ENCODE measurements at regions not wholly inside any gene's neighbourhood (a gene's known extent, or its start where the extent isn't known, plus 50 kb on each side); places are given as distances from the start of the nearest gene placed in this dataset.
"Not testable (repeated sequence)": the region's sequence is repeated elsewhere in the genome, so short reads cannot be mapped to it uniquely, and the experiment has no call there.

- H3K4me3 ChIP-seq (ENCODE audit: low read length in 2 of 2) = no peak overlapping the region
- H3K9me3 ChIP-seq (ENCODE audit: control insufficient read depth in 2 of 2, low read length in 2 of 2) = no peaks in the 10 kb centered on the region
- H3K27me3 ChIP-seq (ENCODE audit: control insufficient read depth in 1 of 2, insufficient read depth in 2 of 2, low read length in 2 of 2) = no peaks in the 10 kb centered on the region
- peak overlapping the region; percentile 37 for H3K27ac ChIP-seq (ENCODE audit: low read length)
- H3K9ac ChIP-seq (ENCODE audit: low read length in 2 of 2) = no peak overlapping the region
- H3K4me1 ChIP-seq (ENCODE audit: control insufficient read depth, insufficient read depth, low read length) = peaks cover 14% of the 10 kb centered on the region
- no peaks in the 10 kb centered on the region for H3K36me3 ChIP-seq (ENCODE audit: control insufficient read depth in 2 of 2, insufficient read depth in 2 of 2, low read length in 2 of 2)
Observed at GRCh38 chr4:148926276-148927260, 484.4 kb upstream of the NR3C2 start.

- Histone ChIP-seq H3K27me3 (ENCODE audit: control insufficient read depth in 1 of 2, insufficient read depth in 2 of 2, low read length in 2 of 2) (no peaks in the 10 kb centered on the region), H3K9me3 (ENCODE audit: control insufficient read depth in 2 of 2, low read length in 2 of 2) (no peaks in the 10 kb centered on the region), H3K36me3 (ENCODE audit: control insufficient read depth in 2 of 2, insufficient read depth in 2 of 2, low read length in 2 of 2) (no peaks in the 10 kb centered on the region), H3K4me3 (ENCODE audit: low read length in 2 of 2) (no peak overlapping the region), H3K4me1 (ENCODE audit: control insufficient read depth, insufficient read depth, low read length) (peaks cover 14% of the 10 kb centered on the region), H3K9ac (ENCODE audit: low read length in 2 of 2) (no peak overlapping the region), H3K27ac (ENCODE audit: low read length) (no peak overlapping the region)
Observed at GRCh38 chr4:148923881-148924280, 481.7 kb upstream of the NR3C2 start.

GRCh38 chr4:148922497-148922896 lies 480.3 kb upstream of the NR3C2 start:
- Histone ChIP-seq H3K27ac (ENCODE audit: low read length) (no peak overlapping the region), H3K4me3 (ENCODE audit: low read length in 2 of 2) (no peak overlapping the region), H3K36me3 (ENCODE audit: control insufficient read depth in 2 of 2, insufficient read depth in 2 of 2, low read length in 2 of 2) (no peaks in the 10 kb centered on the region), H3K4me1 (ENCODE audit: control insufficient read depth, insufficient read depth, low read length) (peaks cover 14% of the 10 kb centered on the region), H3K9ac (ENCODE audit: low read length in 2 of 2) (no peak overlapping the region), H3K27me3 (ENCODE audit: control insufficient read depth in 1 of 2, insufficient read depth in 2 of 2, low read length in 2 of 2) (no peaks in the 10 kb centered on the region), H3K9me3 (ENCODE audit: control insufficient read depth in 2 of 2, low read length in 2 of 2) (no peaks in the 10 kb centered on the region)

- no peaks in the 10 kb centered on the region for H3K36me3 ChIP-seq (ENCODE audit: control insufficient read depth in 2 of 2, insufficient read depth in 2 of 2, low read length in 2 of 2)
- H3K4me1 ChIP-seq (ENCODE audit: control insufficient read depth, insufficient read depth, low read length) = no peaks in the 10 kb centered on the region
- no peak overlapping the region for H3K27ac ChIP-seq (ENCODE audit: low read length)
- no peaks in the 10 kb centered on the region for H3K9me3 ChIP-seq (ENCODE audit: control insufficient read depth in 2 of 2, low read length in 2 of 2)
- H3K27me3 ChIP-seq (ENCODE audit: control insufficient read depth in 1 of 2, insufficient read depth in 2 of 2, low read length in 2 of 2) = no peaks in the 10 kb centered on the region
- H3K4me3 ChIP-seq (ENCODE audit: low read length in 2 of 2) = no peak overlapping the region
- H3K9ac ChIP-seq (ENCODE audit: low read length in 2 of 2) = no peak overlapping the region
Observed at GRCh38 chr4:148914734-148915133, 472.5 kb upstream of the NR3C2 start.

- Histone ChIP-seq H3K9ac (ENCODE audit: low read length in 2 of 2) (no peak overlapping the region), H3K27ac (ENCODE audit: low read length) (no peak overlapping the region), H3K4me3 (ENCODE audit: low read length in 2 of 2) (no peak overlapping the region), H3K27me3 (ENCODE audit: control insufficient read depth in 1 of 2, insufficient read depth in 2 of 2, low read length in 2 of 2) (no peaks in the 10 kb centered on the region), H3K9me3 (ENCODE audit: control insufficient read depth in 2 of 2, low read length in 2 of 2) (no peaks in the 10 kb centered on the region), H3K4me1 (ENCODE audit: control insufficient read depth, insufficient read depth, low read length) (no peaks in the 10 kb centered on the region), H3K36me3 (ENCODE audit: control insufficient read depth in 2 of 2, insufficient read depth in 2 of 2, low read length in 2 of 2) (no peaks in the 10 kb centered on the region)
Observed at GRCh38 chr4:148914301-148914700, 472.1 kb upstream of the NR3C2 start.

GRCh38 chr4:148903388-148903787 lies 461.2 kb upstream of the NR3C2 start:
- no peaks in the 10 kb centered on the region for H3K36me3 ChIP-seq (ENCODE audit: control insufficient read depth in 2 of 2, insufficient read depth in 2 of 2, low read length in 2 of 2)
- no peak overlapping the region for H3K9ac ChIP-seq (ENCODE audit: low read length in 2 of 2)
- no peak overlapping the region for H3K4me3 ChIP-seq (ENCODE audit: low read length in 2 of 2)
- H3K9me3 ChIP-seq (ENCODE audit: control insufficient read depth in 2 of 2, low read length in 2 of 2) = no peaks in the 10 kb centered on the region
- no peaks in the 10 kb centered on the region for H3K27me3 ChIP-seq (ENCODE audit: control insufficient read depth in 1 of 2, insufficient read depth in 2 of 2, low read length in 2 of 2)
- H3K27ac ChIP-seq (ENCODE audit: low read length) = no peak overlapping the region
- H3K4me1 ChIP-seq (ENCODE audit: control insufficient read depth, insufficient read depth, low read length) = no peaks in the 10 kb centered on the region

- H3K9me3 ChIP-seq (ENCODE audit: control insufficient read depth in 2 of 2, low read length in 2 of 2) = peaks cover 4 to 6% of the 10 kb centered on the region in 2 donors
- no peak overlapping the region for H3K9ac ChIP-seq (ENCODE audit: low read length in 2 of 2)
- no peak overlapping the region for H3K4me3 ChIP-seq (ENCODE audit: low read length in 2 of 2)
- H3K27me3 ChIP-seq (ENCODE audit: control insufficient read depth in 1 of 2, insufficient read depth in 2 of 2, low read length in 2 of 2) = no peaks in the 10 kb centered on the region
- H3K27ac ChIP-seq (ENCODE audit: low read length) = no peak overlapping the region
- H3K4me1 ChIP-seq (ENCODE audit: control insufficient read depth, insufficient read depth, low read length) = no peaks in the 10 kb centered on the region
- H3K36me3 ChIP-seq (ENCODE audit: control insufficient read depth in 2 of 2, insufficient read depth in 2 of 2, low read length in 2 of 2) = no peaks in the 10 kb centered on the region
Observed at GRCh38 chr4:148901075-148901705, 459.0 kb upstream of the NR3C2 start.

GRCh38 chr4:148898139-148898538 lies 455.9 kb upstream of the NR3C2 start:
- not testable (repeated sequence) for H3K9me3 ChIP-seq (ENCODE audit: control insufficient read depth in 2 of 2, low read length in 2 of 2); H3K27me3 ChIP-seq (ENCODE audit: control insufficient read depth in 1 of 2, insufficient read depth in 2 of 2, low read length in 2 of 2); H3K4me3 ChIP-seq (ENCODE audit: low read length in 2 of 2); H3K4me1 ChIP-seq (ENCODE audit: control insufficient read depth, insufficient read depth, low read length); H3K9ac ChIP-seq (ENCODE audit: low read length in 2 of 2); H3K27ac ChIP-seq (ENCODE audit: low read length); H3K36me3 ChIP-seq (ENCODE audit: control insufficient read depth in 2 of 2, insufficient read depth in 2 of 2, low read length in 2 of 2)

GRCh38 chr4:148893095-148893494 lies 450.9 kb upstream of the NR3C2 start:
- H3K27ac ChIP-seq (ENCODE audit: low read length) = no peak overlapping the region
- peaks cover 4 to 6% of the 10 kb centered on the region in 2 donors for H3K9me3 ChIP-seq (ENCODE audit: control insufficient read depth in 2 of 2, low read length in 2 of 2)
- H3K36me3 ChIP-seq (ENCODE audit: control insufficient read depth in 2 of 2, insufficient read depth in 2 of 2, low read length in 2 of 2) = no peaks in the 10 kb centered on the region
- no peak overlapping the region for H3K4me3 ChIP-seq (ENCODE audit: low read length in 2 of 2)
- no peak overlapping the region for H3K9ac ChIP-seq (ENCODE audit: low read length in 2 of 2)
- H3K4me1 ChIP-seq (ENCODE audit: control insufficient read depth, insufficient read depth, low read length) = no peaks in the 10 kb centered on the region
- H3K27me3 ChIP-seq (ENCODE audit: control insufficient read depth in 1 of 2, insufficient read depth in 2 of 2, low read length in 2 of 2) = no peaks in the 10 kb centered on the region

GRCh38 chr4:148883891-148884290 lies 441.7 kb upstream of the NR3C2 start:
- no peaks in the 10 kb centered on the region for H3K36me3 ChIP-seq (ENCODE audit: control insufficient read depth in 2 of 2, insufficient read depth in 2 of 2, low read length in 2 of 2)
- no peaks in the 10 kb centered on the region for H3K27me3 ChIP-seq (ENCODE audit: control insufficient read depth in 1 of 2, insufficient read depth in 2 of 2, low read length in 2 of 2)
- no peaks in the 10 kb centered on the region for H3K9me3 ChIP-seq (ENCODE audit: control insufficient read depth in 2 of 2, low read length in 2 of 2)

GRCh38 chr4:148883435-148883834 lies 441.2 kb upstream of the NR3C2 start:
- no peaks in the 10 kb centered on the region for H3K27me3 ChIP-seq (ENCODE audit: control insufficient read depth in 1 of 2, insufficient read depth in 2 of 2, low read length in 2 of 2)
- H3K27ac ChIP-seq (ENCODE audit: low read length) = no peak overlapping the region
- no peaks in the 10 kb centered on the region for H3K4me1 ChIP-seq (ENCODE audit: control insufficient read depth, insufficient read depth, low read length)
- H3K4me3 ChIP-seq (ENCODE audit: low read length in 2 of 2) = no peak overlapping the region
- no peaks in the 10 kb centered on the region for H3K9me3 ChIP-seq (ENCODE audit: control insufficient read depth in 2 of 2, low read length in 2 of 2)
- H3K36me3 ChIP-seq (ENCODE audit: control insufficient read depth in 2 of 2, insufficient read depth in 2 of 2, low read length in 2 of 2) = no peaks in the 10 kb centered on the region
- no peak overlapping the region for H3K9ac ChIP-seq (ENCODE audit: low read length in 2 of 2)

More at GRCh38 chr4:148883891-148884290, 441.7 kb upstream of the NR3C2 start:
- Histone ChIP-seq H3K9ac (ENCODE audit: low read length in 2 of 2) (no peak overlapping the region), H3K4me1 (ENCODE audit: control insufficient read depth, insufficient read depth, low read length) (no peaks in the 10 kb centered on the region), H3K4me3 (ENCODE audit: low read length in 2 of 2) (no peak overlapping the region), H3K27ac (ENCODE audit: low read length) (no peak overlapping the region)
